Activated CD8-positive, alpha-beta memory T cell treated with anti-CD3 and anti-CD28 coated beads, Interleukin-2, amount 50 U/mL, for 24 hours (primary cell): ENCODE measurements at regions not wholly inside any gene's neighbourhood (a gene's known extent, or its start where the extent isn't known, plus 50 kb on each side); places are given as distances from the start of the nearest gene placed in this dataset.

Experiments used
- DNase-seq: peaks from one replicate; pipeline ENCODE4 v3.0.0-alpha.2; 2020; ENCODE audit errors: extremely low read depth

GRCh38 chr17:14947671-14948070 lies 317.5 kb downstream of the PMP22 start:
- DNase-seq: no peak

DNA sequence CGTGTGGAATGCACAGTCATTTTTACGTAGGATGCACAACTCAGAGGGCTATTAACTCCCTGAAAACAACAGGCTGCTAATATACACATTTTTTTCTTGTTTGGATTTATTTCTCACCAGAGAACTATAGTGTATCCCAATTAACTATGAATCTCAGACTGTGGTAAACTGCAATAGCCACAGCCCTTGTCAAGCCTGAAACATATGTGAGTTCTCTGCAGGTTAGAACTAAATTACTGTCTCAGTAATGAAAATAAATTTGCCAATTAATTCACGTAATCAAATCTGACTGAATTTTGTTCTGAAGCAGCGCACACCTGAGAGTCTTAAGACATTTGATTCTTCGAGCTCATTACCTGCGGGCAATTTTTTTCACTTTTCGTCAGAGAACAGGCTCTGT lies 318.6 kb downstream of the PMP22 start:
- DNase-seq: no peak

GRCh38 chr17:14942526-14943190 lies 322.5 kb downstream of the PMP22 start:
- no peak for DNase-seq

- no peak for DNase-seq
Observed at GRCh38 chr17:14940938-14941265, 324.2 kb downstream of the PMP22 start.

DNA sequence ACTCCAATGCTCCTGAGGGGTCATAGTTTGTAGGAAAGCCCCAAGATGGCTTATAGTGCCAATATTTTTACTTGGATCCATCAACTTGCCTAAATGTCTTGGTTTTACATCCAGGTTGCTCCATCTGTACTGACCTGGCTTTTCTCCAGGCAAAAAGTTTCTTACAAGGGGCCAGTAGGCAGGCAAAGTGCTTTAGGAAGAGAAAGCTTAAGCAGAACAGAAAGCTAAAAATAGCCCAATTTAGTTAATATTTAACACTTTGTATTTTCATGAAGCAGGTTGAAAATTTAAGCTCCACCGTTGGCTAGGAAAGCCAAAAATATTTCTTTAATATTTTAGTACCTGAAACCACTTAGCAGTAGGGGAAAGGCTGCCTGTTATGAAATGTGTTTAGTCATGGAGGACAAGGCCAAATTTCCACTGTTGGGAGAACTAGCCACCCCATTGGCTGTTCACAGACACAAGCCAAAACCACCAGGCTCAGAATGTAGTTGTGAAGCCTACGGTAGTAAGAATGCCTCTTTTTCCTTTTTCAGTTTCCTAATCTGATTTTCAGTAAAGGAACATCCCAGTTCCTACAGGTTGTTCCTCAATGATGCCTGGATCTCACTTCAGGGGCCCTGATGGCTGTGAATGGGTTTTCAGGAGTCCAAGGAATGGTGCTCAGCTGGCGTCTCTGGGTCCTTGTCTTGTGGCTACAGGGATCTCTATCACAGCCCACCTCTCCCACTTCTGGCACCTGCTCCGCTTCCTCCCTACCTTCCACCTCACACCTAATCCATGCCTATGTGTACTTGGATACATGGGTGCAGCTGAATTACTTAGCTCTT lies 324.8 kb downstream of the PMP22 start:
- DNase-seq: no peak

GRCh38 chr17:14935845-14936485 lies 329.2 kb downstream of the PMP22 start:
- no peak for DNase-seq

DNA sequence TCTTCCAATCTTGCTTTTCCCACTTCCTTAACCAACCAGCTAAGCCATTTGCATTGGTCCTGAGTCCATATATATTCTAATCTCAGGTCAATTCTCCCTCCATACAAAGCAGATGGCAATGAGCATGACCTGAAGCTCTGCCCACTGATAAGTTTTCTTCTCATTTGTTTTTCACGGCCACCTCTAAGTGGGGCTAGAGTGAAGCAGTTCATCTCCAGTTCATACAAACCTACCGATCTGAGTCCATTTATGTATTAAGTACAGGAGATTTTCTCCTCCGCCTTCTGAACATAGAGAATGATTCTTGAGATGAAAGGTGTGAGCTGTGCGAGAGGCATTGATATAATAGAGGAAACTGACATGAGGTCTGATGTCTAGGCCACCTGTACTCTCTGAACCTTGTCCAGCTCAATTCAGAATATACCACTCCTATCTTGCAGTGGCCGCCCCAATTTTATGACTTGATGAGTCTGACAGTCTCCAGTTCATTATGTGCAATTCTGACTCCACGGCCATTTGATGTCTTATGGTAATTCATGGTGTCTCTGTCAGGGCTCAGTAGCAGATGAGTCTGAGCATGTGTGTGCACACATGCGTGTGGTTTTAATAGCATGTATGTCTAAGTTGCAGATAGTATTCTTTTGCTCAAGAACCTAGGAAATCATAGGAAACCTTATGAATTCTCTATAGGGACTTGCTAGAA lies 329.8 kb downstream of the PMP22 start:
- no peak for DNase-seq

DNA sequence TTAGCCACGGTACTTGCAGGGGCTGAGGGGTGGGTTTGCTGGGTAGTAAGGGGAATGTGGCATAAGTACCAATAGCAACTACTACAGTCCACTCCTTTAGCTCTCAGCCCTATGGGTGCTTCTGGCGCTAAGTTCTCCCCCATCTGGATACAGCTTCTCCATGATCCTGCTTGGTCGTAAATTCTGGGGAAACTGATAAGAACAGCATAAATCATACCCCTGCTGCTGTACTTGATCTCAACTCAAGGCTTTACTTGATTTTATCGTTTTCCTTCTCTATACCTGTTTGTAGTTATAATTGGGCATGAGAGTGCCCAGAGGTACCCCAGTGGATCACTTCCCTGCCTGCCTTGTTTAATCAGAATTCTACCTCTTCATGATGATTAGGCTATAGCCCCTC lies 331.4 kb downstream of the PMP22 start:
- no peak for DNase-seq

DNA sequence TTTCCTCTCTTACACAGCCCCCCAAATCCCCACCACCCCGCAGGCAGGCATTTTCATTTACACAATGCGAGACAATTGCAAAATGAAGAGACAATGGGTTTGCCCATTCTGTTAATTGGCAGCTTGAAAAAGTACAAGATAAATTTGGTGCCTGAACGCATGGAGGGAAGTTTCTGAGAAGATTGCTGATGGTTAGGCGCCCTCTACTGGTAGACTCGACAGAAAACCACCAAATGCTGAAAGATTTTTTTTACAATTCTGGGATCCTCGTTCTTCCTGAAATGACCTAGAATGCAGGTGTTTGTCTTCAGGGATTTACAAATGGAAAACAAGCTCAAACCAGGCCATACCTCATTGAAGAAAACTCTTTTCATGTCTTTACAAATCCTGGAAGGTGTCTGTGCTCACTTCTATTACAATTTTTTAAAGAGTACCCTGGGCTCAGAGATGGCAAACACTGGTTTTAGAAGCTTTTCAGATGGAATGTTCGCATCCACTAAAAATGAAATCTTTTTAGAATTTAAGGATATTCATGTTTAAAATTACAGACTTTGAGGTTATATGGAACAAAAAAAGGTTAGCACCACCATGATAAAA lies 338.5 kb downstream of the PMP22 start:
- DNase-seq: peak; percentile 5

DNA sequence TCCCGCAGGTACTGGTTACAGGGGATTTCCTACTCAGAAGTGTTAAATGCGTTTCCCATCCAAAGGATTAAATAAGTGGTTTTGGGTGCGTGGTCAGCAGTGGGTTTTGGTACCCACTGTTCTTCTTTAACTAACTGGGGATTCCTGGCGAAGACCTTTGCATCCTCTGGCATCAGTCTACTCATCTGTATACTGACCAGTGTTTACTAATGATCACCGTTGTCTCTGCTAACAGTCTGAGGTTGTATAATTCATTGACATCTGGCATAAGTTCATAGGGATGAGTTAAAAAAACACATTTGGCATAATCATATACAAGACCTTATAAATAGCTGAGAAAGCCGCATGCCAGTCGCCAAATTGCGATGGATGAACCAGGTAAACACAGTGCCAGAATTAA lies 339.1 kb downstream of the PMP22 start:
- no peak for DNase-seq

- no peak for DNase-seq
Observed at GRCh38 chr17:14925498-14925897, 339.6 kb downstream of the PMP22 start.

DNA sequence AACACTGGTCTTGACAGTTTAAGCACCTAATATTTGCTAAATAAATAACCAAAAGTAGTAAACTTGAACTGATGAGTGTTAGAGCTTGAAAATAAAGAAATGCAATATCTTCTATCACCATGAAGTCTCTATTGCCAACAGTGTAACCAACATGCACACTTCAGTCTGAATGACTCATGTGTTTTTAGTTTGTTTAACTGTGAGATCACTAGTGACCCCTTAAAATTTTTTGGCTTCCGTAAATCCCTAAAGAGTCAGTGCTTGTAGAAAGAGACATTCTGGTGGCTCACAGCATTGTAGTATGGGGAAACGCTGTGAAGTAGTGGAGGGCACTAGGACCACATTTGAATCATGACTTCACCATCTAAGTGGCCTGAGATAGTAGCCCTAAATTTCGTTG lies 341.1 kb downstream of the PMP22 start:
- no peak for DNase-seq

DNA sequence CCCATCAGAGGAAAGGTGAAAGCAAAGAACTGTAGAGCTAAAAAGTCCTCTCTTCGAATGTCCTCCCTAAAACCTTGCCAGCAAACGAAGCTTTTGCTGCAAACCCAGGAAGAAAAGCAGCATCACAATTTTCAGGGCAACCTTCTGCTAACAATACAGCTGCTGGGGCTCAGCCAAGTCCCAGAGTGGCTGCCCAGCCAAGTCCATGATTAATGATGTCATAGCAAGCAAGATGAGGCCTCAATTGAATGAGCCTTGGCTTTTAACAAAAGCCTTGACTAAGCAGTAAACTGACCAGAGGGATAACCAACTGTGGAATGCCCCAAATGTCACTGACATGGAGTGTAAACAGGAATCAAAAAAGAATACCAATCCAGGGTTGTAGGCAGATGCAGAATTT lies 342.7 kb downstream of the PMP22 start:
- DNase-seq: no peak

DNA sequence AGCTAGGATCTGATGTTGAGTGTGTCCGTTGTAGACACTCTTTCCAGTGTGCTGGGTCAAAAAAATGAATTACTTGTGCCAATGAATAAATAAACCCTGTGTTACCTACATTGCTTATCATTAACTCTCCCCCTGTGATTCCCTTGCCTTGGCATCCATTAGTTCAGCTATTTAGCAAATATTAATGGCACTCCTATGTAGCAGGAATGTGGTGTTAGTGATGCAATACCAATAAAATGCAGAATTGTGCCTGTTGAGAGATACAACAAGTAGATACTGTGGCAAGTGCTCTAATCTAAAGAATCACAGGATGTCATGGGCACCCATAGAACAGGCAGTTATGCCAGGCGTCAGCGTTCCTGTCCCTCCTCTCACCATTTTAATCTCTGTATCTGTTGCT lies 343.2 kb downstream of the PMP22 start:
- DNase-seq: no peak

GRCh38 chr17:14919631-14920213 lies 345.4 kb downstream of the PMP22 start:
- DNase-seq: no peak

- DNase-seq: no peak
Observed at GRCh38 chr17:14919094-14919493, 346.0 kb downstream of the PMP22 start.

DNA sequence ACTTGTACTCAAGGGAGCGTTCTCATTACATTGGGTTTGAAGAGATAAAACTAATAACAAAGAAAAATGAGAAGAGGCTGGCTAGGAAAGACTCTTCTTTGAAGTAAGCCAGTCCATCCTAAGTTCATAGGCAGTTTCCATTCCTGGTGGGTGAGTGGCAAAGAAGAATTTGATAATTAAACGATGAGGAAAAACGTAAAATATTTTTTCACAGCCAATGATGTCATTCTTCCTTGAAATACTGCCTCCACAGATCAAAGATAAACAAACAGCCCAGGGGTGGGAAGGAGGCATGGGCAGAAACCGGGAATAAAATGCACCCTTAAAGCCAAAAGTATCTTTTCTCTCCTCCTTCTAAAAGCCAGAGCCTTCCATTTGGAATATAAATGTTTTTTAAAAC lies 346.6 kb downstream of the PMP22 start:
- DNase-seq: no peak

DNA sequence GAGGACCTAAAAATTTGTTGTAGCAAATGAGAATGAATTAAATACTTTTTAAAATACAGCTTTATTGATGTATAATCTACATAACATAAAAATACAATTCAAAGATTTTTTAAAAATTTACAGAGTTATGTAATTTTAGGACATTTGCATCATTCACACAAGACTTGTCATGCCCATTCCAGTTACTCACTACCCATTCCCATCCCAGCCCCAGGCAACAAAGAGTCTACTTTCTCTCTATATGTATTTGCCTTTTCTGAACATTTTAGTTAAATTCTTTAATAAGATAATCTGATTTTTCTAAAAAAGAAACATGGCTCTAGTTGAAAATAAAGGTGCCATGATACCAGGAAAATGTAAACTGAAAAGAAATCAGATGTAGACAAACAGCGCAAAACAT lies 354.2 kb downstream of the PMP22 start:
- no peak for DNase-seq

GRCh38 chr17:14904386-14904785 lies 360.7 kb downstream of the PMP22 start:
- DNase-seq: no peak

GRCh38 chr17:14903854-14904253 lies 361.3 kb downstream of the PMP22 start:
- DNase-seq: no peak

GRCh38 chr17:14902803-14903202 lies 362.3 kb downstream of the PMP22 start:
- no peak for DNase-seq

DNA sequence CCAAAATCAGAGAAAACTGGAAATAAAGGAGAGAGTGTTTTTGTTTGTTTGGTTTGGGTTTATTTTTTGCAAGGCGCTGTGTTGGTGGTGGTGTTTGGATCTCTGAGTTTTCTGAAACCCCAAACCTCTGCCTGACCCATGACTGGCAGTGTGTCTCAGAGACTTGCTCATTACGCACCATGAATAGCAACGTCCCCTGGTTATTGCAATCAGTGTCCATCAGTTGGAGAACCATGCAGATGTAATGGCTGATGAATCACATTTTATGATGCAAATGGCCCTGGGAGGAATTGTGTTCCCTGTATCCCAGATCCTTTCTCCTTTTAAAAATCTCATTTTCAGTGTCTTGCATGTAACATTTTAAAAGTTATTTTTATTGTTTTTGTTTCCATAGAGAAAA lies 362.8 kb downstream of the PMP22 start:
- DNase-seq: no peak
